ENCODE measurements at regions not wholly inside any gene's neighbourhood (a gene's known extent, or its start where the extent isn't known, plus 50 kb on each side); places are given as distances from the start of the nearest gene placed in this dataset.
A peak's percentile ranks its signal among the peaks of the same experiment; 100 is the strongest.
"Not testable (repeated sequence)": the region's sequence is repeated elsewhere in the genome, so short reads cannot be mapped to it uniquely, and the experiment has no call there.

DNA sequence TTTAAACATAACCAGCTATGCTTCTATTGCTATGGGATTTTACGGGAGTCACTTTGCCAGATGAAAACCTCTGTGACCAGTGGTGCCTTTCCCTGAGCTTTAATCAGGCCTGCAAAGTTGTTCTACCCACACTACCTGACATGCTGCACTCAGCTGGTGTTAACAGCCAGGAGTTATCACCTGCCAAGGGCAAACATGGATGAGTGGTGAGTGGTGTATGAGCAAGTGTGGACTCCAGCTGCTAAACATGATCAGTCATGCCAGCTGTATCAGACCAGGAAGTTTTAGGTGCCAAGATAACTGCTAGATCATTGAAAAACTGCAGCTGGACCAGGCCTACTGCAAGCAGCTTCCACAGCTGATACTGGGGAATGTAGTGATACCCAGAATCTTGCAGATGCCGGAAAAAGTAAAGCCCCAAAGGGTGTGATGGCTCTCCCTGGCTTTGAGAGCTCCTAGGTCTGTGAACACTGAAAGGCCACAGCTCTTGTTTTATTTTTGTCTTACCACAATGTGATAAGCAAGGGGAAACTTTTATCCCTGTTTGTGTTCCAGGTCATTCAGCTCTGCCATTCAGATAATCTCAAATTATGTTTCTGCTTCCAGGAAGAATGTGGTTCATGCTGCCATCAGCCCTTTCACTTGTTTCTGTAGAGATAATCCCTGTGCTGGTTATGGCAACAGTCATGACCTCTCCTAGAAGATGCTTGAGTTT lies 163.5 kb downstream of the CDY2B start:
- H3K4me1 ChIP-seq; intact Hi-C loops (cut with DNase I); H3K4me3 ChIP-seq; H3K27ac ChIP-seq; H3K36me3 ChIP-seq; DNase-seq; H3K9me3 ChIP-seq; H3K27me3 ChIP-seq: not testable (repeated sequence)
- no CpG with 5 or more reads among the region's 2 CpGs for WGBS, 2 donors

DNA sequence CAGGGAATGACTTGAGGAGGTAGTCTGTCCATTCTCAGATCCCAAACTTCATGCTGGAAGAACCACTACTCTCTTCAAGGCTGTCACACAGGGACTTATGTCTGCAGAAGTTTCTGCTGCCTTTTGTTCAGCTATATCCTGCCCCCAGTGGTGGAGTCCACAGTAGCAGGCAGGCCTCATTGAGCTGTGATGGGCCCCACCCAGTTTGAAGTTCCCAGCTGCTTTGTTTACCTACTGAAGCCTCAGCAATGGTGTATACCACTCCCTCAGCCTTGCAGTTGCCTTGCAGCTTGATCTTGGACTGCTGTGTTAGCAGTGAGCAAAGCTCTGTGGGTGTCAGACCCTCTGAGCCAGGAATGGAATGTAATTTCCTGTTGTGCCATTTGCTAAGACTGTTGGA lies 212.0 kb downstream of the CDY2B start:
- H3K4me1 ChIP-seq; H3K27ac ChIP-seq; DNase-seq; H3K36me3 ChIP-seq; intact Hi-C loops (cut with DNase I); H3K9me3 ChIP-seq; H3K4me3 ChIP-seq; H3K27me3 ChIP-seq: not testable (repeated sequence)

DNA sequence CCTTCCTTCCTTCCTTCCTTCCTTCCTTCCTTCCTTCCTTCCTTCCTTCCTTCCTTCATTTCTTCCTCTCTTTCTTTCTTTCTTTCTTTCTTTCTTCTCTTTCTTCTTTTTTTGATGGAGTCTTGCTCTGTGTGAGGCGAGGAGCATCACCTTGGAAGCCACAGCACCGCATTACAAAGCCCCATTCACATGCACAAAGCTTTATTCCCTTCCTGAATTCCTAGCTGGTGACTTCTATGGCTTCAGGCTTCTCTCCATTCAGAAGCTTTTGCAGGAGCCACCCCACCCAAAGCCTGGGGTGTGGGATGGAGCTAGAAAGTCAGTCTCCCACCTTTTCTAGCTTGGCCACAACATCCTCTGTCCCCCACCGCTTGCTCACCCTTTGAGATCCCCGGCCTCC lies 237.0 kb downstream of the CDY2B start:
- intact Hi-C loops (cut with DNase I); H3K4me1 ChIP-seq; H3K27ac ChIP-seq; H3K9me3 ChIP-seq; H3K4me3 ChIP-seq; H3K27me3 ChIP-seq; H3K36me3 ChIP-seq; DNase-seq: not testable (repeated sequence)
- WGBS, 2 donors: no CpG with 5 or more reads among the region's 4 CpGs

GRCh38 chrY:17634484-17634883 lies 245.5 kb downstream of the CDY2B start:
- H3K36me3 ChIP-seq: not testable (repeated sequence)
- no CpG with 5 or more reads among the region's 3 CpGs for WGBS, 2 donors

DNA sequence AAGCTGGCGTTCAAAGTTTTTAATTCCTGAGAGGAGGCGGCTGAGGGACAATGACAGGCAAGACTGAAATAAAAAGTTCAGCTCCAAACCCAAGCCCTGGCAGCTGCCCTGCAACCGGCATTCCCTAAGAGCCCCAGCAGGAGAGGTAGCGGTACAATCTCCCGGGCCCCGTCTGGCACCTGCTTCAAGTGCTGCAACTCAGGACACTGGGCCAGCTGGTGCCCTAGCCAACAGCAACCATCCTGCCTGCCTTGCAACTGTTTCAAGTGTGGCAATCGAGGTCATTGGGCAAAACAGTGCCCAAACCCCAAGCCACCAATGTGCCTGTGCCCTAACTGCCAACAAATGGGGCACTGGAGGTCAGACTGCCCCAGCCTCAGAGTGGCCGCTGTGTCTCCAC lies 268.8 kb downstream of the CDY2B start:
- H3K9me3 ChIP-seq; H3K4me1 ChIP-seq; H3K27me3 ChIP-seq; H3K27ac ChIP-seq; H3K4me3 ChIP-seq; DNase-seq; H3K36me3 ChIP-seq; intact Hi-C loops (cut with DNase I): not testable (repeated sequence)
- WGBS, 2 donors: no CpG with 5 or more reads among the region's 8 CpGs

More at GRCh38 chrY:17634484-17634883, 245.5 kb downstream of the CDY2B start:
- DNase-seq; H3K27ac ChIP-seq; H3K27me3 ChIP-seq; H3K4me3 ChIP-seq; H3K4me1 ChIP-seq; intact Hi-C loops (cut with DNase I); H3K9me3 ChIP-seq: not testable (repeated sequence)

GRCh38 chrY:17610649-17611048 lies 269.4 kb downstream of the CDY2B start:
- intact Hi-C loops (cut with DNase I); H3K4me1 ChIP-seq; H3K27me3 ChIP-seq; H3K36me3 ChIP-seq; H3K27ac ChIP-seq; H3K9me3 ChIP-seq; H3K4me3 ChIP-seq; DNase-seq: not testable (repeated sequence)
- WGBS, 2 donors: no CpG with 5 or more reads among the region's 10 CpGs

- H3K4me1 ChIP-seq; H3K9me3 ChIP-seq; DNase-seq; intact Hi-C loops (cut with DNase I); H3K27me3 ChIP-seq; H3K27ac ChIP-seq; H3K4me3 ChIP-seq; H3K36me3 ChIP-seq: not testable (repeated sequence)
- no CpG with 5 or more reads among the region's 4 CpGs for WGBS, 2 donors
These were observed 272.9 kb downstream of the CDY2B start for GRCh38 chrY:17607150-17607549.

DNA sequence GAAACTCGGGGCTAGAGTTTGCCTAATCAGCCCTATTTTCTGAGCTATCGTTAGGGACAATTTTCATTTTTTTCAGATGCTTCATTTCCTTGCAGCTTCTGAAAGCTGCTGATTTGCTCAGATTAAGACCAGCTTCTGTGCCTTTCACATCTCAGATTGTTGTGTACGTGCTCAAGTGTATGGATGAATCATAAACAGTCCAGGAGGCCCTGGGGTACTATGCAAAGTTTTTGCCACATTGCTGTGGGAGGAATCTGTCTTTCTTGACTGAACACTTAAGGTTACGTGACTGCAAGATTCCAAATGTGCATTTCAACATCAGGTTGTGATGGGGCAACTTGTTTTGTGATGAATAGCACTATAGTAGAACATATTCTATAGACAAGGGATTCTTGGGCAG lies 280.8 kb downstream of the CDY2B start:
- H3K4me1 ChIP-seq; DNase-seq; H3K9me3 ChIP-seq; H3K27me3 ChIP-seq; H3K27ac ChIP-seq; H3K36me3 ChIP-seq; H3K4me3 ChIP-seq; intact Hi-C loops (cut with DNase I): not testable (repeated sequence)
- WGBS, 2 donors: no CpG with 5 or more reads among the region's 4 CpGs

GRCh38 chrY:17593748-17594147 lies 286.3 kb downstream of the CDY2B start:
- H3K27me3 ChIP-seq; H3K4me1 ChIP-seq; H3K36me3 ChIP-seq; intact Hi-C loops (cut with DNase I); H3K9me3 ChIP-seq; H3K4me3 ChIP-seq; H3K27ac ChIP-seq; DNase-seq: not testable (repeated sequence)
- WGBS, 2 donors: no CpG with 5 or more reads among the region's 5 CpGs

- H3K4me3 ChIP-seq; H3K9me3 ChIP-seq; H3K27me3 ChIP-seq; H3K27ac ChIP-seq; intact Hi-C loops (cut with DNase I); H3K4me1 ChIP-seq; DNase-seq; H3K36me3 ChIP-seq: not testable (repeated sequence)
- no CpG with 5 or more reads among the region's 23 CpGs for WGBS, 2 donors
These were observed 300.0 kb downstream of the CDY2B start for GRCh38 chrY:17579956-17580519.

DNA sequence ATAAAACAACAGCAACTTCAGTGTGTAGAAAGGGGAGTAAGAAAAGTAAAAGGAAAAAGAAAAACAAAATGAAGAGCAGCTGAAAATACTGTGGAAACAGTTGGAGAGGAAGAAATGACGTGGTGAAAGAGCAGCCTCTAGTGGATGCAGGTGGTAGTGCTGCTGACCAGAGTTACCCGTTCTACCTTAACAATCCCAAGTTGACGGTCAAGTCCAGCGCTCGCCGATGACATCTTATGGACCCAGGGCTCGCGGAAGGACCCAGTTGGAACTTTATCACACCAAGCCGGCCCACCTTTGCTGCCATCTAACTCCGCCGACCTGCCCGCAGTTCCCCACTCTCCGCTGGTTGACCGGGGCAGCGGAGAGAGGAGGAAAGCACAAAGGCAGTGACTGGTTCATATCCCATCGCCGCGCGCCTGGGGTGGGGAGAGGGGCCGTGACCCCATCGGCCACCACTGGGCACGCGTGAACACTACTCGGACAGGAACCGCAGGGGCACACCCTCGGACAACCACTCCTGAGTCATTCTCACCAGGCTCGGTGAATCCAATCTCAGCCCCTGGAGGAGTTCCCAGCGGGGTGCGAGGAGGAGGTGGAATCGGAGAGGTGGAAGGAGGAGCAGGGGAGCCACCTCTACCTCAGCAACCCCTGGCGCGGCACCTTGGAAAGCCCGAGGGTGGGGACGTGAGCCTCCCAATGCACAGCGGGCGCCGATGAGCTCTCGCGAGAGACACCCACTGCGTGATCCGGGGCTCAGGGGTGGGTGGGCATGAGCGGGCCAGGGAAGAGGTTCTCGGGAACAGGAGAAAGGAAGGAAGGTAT lies 300.7 kb downstream of the CDY2B start:
- H3K27me3 ChIP-seq; H3K9me3 ChIP-seq; DNase-seq; H3K27ac ChIP-seq; intact Hi-C loops (cut with DNase I); H3K36me3 ChIP-seq; H3K4me1 ChIP-seq: not testable (repeated sequence)
- WGBS, 2 donors: no CpG with 5 or more reads among the region's 43 CpGs
- peak overlapping the region in 1 of 4 donors; percentile 37 for H3K4me3 ChIP-seq

- H3K27ac ChIP-seq; DNase-seq; H3K36me3 ChIP-seq; H3K4me1 ChIP-seq; H3K4me3 ChIP-seq; intact Hi-C loops (cut with DNase I); H3K9me3 ChIP-seq; H3K27me3 ChIP-seq: not testable (repeated sequence)
- no CpG with 5 or more reads among the region's 21 CpGs for WGBS, 2 donors
These were observed 316.9 kb downstream of the CDY2B start for GRCh38 chrY:17563114-17563513.

Data from esophagus squamous epithelium (tissue), 5 donors.